GM18873 (cell line): ENCODE measurements at regions not wholly inside any gene's neighbourhood (a gene's known extent, or its start where the extent isn't known, plus 50 kb on each side); places are given as distances from the start of the nearest gene placed in this dataset.

ENCODE experiments used
- ATAC-seq: cut with Tn5 transposase; IDR thresholded peaks from one replicate; pipeline ENCODE4 v1.9.1; 2021; ENCODE audit warnings: mild to moderate bottlenecking, moderate library complexity, moderate number of reproducible peaks; ENCODE audit not compliant: unreplicated experiment, low FRiP score

DNA sequence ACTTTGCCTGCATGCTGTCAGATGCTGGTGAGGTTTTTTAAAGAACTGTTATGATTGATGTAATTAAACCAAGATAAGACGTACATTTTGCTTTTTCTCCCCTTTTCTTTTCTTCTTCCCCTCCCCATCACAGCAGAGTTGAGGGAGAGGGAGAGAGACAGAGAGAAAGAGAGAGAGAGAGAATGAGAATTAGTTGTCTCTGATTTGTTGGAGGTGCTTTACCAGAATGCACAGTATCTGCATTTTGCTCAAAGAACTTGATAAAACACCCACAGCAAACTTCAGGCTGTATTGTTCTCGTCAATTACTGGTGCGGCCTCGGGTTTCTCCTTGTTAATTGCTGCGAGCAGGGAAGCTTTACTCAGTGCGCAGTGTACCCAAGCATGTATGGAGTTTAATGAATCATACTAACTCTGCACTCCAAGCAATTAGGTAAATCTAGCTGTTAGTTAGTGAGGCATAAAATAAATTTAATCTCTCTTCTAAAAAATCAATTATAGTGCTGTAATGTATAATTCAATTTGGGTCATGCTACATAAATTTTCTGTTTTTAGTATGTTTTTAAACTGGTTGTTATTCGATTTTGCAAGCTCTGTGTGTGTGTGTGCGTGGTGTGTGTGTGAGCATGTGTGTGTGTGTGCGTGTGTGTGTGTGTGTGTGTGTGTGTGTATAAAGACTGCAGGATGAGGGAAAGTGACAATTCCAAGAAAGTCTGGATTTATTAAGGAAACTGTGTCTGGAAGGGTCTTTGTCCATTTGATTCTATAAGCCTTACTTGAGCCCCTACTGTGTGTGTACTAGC lies 273.4 kb downstream of the TLE3 start:
- no peak for ATAC-seq

DNA sequence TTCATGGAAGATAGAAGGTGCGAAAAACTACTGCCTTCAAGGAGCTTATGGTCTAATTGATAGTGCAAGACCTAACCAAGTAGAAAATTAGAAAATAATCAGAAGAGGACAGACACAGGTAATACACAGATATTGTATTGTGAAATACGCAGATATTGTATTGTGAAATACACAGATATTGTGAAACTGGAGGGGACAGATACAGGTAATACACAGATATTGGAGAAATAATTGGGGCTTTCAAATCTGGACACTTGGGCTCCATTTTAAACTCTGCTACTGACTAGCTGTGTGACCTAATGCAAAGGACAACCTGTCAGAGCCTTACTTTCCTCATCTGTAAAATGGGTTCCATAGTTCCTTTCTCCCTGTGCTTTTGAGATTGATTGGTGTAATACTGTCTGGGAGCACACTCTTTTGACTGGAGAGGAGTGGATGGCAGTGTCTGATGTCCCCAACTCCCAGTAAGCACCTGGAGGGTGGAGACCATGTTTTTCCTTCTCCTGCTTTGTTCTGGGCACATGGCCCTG lies 272.8 kb downstream of the TLE3 start:
- no peak for ATAC-seq

DNA sequence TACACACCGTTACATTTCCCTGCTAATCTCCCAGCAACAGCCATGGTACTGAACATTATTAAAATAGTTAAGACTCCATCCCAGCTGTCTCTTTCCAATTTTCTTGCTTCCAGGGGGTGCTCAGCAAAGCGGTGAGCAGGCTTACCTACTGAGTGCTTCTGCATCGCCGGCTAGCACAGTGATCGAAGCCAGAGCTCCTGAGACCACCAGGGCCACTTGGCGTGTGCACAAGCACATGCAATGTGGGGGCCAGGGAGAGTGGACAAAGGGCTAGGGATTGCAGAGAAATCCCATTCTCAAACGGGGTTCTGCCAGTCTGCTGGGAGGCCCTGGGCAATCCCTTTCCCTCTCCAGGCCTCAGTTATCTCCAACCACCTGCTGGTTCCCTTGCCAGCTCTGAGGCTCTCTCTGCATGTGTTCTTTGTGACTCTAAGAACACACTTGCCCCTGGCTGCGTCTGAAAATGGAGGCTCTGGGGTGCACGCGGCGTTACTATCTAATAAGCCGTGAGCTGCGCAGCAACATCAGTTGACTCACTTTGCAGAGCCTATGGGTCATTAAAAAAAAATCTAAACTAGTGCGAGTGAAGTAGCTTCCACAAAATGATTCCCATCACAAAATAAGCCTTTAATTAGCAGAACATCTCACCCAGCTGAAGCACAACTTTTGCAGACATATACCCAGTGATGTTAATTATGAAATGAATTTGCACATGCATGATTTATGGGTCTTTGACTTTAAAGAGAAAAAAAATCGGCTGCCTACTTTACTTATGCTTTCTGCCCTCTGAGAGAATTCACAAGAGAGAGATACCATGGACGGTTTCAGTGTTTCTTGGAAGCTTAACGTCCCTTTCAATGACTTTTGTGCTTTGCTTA lies 271.5 kb downstream of the TLE3 start:
- no peak for ATAC-seq

DNA sequence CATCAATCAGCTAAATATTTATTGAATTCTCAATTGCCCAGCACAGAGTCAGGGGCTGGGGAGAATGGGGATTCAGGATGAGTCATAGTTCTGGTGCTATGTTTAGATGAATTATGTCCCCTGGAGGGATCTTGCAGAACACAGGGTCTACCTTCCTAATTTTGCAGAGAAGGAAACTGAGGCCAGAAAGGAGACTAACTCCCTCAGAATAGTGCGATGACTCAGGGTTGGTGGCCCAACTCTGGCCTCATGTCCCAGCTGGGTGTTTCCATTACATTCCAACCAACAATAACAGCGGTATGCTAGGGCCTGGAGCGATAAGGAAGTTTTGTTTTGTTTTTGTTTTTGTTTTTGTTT lies 270.9 kb downstream of the TLE3 start:
- ATAC-seq: no peak

DNA sequence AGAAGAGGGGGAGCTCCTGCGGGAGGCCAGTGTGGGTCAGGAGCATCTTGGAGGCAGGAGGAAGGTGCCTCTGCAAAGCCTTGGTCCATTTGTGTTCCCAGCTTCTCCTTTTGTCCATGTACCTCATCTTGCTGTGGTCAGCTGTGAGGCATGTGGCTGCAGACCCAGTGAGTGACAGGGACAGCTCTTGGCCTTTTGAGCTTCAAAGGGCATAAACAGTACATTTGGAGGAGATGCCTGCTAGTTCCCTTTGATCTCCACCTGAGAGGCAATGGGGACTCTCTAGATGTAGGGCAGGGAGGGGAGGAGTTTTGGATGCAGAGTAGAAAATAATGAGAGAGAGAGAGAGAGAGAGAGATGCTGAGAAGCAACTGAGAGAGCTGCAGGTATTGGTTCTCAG lies 270.0 kb downstream of the TLE3 start:
- no peak for ATAC-seq

DNA sequence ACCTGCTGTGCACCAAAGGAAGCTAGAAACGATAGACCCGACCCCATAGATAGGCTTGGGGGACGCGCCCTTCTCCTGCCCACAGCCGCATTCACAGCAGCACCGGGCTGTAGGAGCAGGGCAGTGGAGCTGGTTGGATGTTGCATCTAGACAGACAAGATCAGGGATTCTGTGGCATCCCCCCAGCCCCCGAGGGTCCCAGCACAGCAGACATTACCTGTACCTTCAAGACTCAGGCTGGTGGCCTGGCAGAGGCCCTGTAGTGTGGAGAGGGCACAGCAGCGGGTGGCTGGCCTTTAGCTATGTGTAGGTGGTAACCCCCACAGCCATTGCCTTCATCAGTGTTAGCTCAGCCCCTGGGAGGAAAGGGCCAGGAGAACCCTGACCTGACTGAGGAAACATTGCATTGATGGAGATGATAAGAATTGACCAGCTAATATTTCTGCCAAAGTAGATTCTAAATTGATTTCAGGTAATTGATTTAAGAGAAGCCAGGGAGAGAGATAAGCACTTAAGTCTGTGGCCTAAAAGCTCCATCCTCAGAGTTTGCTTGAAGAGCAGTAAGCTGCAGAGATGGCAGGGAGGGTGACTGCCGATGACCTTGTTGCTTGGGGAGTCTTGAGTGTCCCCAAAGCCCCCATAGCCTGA lies 269.4 kb downstream of the TLE3 start:
- no peak for ATAC-seq

DNA sequence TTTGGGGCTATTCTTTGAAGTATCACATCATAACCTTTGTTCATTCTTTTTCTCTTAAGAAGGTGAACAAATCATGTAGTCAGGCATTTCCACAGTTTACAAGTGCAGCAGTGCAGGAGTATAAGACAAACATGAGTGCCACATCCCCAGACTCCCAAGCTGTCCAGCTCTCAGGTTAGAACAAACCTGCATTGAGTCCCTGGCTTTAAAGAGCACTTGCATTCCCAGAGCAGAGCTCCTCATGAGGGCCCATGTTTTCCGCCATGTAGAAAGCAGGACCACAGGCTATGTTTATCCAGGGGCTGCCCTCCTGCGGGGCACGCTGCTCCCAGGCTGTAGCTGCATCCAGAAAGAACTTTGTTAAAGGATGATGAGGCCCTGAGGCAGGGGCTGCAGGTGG lies 267.7 kb downstream of the TLE3 start:
- no peak for ATAC-seq

DNA sequence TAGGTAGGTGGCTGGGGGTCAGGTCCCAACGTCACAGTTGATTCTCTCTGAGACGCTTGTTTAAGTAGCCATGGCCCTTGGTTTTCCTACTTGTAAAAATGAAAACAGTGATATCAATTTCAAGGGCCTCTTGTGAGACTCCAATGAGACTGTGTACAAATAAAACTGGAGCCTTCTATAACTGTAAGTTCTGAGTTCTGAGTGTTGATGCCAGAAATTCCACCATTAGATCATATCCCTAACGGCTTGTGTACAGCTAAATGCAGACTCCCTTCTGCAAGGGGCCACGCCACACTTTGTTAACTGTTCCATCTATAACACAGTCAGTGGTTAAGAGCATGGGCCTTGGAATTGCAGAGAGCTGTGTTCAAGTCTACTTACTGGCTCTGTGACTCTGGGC lies 267.3 kb downstream of the TLE3 start:
- no peak for ATAC-seq

DNA sequence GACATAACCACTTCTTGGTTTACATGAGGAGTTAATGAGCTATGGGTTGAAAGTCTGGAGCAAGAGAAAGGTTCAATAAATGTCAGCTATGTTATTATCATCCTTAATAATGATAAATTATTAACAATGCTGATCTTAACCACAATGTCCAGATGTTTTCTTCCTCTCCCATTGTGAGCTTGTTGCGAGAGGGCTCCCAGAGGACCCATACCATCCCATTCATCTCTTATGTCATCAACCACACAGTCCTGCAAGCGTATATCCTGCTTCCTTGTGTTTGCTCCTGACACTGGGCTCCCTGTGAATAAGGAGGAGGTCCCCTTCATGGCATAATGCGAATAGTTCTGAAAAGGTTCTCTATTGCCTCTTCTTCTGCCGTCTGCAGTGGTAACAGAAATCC lies 266.8 kb downstream of the TLE3 start:
- no peak for ATAC-seq

DNA sequence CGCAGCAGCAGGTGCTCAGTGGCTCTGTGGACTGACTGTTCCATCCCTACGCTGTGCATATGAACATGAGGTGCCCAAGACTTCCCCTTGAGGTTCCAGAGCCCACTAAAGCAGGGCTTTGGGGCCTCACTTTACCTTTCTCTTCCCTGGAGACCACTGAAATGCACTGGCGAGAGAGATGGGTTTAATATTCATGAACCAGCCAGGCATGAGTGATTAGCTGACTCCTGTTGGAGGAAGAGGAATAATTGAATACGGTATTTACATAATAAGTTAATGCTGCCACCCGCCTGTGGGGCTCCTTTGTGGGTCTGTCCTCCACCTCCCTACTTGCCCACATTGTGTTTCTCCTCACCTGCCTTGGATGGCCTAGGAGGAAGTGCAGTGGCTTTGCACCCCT lies 263.4 kb downstream of the TLE3 start:
- no peak for ATAC-seq

DNA sequence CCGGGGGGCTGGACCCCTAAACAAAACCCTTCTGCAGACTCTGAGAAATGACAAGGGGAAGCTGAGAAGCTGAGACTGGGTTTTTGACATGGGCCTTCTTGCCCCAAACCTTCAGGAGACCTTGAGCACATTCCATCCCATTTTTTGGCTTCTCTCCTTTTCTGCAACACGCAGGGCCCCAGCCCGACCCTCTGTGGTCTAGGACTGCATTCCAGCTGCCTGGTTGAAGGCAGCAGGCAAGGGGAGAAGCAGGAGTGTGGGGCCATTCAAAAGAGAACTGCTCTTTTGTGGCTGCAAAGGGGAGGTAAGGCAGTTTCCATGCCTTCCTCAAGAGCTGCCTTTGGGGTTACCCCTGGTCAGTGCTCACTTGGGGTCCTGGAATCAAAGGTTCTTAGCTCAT lies 263.0 kb downstream of the TLE3 start:
- no peak for ATAC-seq

DNA sequence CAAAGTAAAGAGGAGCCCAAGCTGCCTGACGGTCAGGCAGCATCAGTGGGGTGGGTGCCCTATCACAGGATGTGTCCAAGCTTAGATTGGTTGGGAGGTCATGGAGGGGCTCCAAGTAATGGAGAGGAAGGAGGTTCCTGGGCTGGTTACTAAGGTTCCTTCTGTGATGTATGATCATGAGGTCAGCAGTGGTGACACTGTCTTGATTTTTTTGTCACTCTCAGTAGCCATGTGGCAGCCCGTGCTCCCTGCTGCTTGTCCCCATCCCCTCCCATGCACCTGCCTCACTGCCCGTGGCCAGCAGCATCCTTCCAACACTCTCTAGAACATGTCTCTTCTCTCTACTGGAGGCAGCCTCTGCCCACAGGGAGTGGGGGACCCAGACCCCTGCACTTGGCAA lies 261.7 kb downstream of the TLE3 start:
- no peak for ATAC-seq

DNA sequence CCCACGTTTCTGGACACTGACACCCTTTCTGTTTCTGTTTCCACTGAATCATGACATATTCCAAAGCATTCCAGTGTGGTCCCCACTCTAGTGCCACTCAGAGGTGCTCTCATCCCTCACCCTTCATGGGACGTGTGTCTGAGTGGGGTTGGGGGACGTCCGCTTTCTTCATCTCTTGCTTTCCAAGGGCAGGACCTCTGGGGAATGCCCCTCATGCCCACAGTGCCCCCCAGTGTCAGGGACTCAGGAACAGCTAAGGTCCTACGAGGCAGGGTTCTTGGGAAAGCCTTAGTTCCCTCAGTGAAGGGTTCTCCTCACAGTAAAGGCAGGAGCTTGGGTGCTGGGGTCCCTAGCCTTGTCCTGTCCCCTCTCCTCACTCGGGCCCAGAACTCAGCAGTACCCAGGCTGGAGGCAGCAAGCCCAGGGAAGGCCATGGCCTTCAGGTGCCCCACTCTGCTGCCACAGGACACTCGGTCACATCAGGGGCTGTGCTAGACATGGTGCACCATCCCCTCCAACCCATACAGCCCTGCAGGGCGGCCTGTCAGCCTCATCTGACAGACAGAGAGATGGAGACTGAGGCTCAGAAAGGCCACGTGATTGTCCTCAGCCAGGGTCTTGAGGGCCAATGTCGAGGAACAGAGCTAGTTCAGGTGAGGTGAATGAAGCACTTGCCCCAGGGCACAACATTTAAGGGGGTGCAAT lies 261.0 kb downstream of the TLE3 start:
- no peak for ATAC-seq

DNA sequence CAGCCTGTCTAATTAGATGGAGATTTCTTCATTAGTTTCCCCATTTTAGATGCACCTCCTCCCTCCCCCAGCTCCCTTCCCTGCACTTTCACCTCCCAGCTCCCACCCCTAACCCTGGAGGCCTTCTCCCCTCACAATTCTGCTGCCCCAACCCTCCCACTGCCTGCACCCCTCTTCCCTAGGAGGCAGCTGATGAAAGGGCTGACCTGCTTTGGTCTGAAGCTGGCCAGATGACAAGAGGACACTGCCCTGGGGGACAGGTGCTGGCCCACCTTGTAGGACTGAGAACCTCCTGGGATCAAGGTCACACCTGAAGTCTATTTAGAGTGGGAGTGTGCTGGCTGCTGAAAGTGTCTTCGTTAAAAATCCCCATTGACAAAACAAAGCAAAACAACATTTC lies 259.4 kb downstream of the TLE3 start:
- ATAC-seq: no peak

DNA sequence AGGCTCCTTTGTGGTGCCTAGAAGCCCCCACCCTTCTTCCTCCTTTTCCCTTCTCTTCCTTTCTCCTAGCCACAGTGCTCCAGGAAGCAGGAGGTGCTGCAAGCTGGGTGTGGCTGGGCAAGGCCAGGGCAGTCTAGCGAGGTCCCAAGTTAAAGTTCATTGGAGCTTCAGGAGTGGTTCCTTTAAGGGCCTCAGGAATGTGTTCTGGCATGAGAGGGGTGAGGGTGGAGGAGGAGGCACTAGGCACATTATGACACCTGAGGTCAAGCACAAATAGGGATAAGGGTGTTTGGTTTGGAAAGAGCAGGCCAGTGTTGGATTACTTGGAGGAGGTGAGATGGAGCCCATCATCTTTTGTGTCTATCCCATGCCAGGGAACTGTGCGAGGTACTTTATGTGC lies 258.7 kb downstream of the TLE3 start:
- no peak for ATAC-seq

DNA sequence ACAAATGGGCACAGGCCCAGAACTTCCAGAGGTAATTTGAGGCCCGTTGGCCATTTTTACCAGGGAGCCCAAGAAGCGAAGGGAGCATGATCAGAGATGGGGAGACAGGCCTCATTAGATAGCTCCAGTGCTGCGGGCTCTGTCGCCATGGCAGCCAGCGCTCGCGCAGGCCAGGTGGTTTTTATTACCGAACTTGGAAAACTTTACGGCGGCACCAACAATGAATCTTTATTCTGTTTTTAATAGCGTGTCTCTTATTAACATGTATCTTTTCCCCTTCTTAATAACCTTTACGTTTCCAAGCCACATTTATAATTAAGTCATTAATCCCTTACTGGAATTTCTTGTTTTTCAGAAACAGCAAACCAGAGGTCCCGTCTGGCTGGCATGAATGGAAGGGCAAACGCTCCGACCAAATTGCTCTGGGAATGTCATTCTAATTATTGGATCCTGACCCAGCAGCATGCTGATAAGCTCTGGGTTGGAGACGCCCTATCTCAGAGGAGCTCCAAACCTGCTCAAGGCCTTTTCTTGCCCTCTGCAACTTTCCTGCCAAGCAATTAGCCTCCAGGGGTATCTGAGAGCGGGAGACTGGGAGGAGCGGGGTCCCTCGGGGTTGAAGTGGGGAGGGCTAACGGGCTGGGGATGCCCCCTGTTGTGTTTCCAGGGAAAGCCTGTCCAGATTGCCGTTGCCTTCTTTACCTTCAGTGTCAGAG lies 256.4 kb downstream of the TLE3 start:
- no peak for ATAC-seq

DNA sequence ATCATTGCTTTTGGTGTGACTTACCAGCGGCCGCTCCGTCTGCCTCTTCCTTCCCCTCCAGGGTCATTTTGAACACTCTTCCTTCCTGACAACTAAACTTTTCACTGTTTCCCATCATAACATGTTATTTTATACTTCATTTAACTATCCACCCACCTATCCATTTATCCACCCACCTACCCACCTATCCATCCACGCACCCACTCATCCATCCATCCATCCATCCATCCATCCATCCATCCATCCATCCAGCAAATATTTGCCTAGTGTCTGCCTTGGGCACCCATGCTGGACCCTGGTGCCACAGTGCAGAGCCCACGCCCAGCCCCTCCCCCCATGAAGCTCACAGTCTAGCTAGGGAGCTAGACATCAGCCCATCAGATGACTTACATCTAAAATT lies 254.9 kb downstream of the TLE3 start:
- no peak for ATAC-seq

DNA sequence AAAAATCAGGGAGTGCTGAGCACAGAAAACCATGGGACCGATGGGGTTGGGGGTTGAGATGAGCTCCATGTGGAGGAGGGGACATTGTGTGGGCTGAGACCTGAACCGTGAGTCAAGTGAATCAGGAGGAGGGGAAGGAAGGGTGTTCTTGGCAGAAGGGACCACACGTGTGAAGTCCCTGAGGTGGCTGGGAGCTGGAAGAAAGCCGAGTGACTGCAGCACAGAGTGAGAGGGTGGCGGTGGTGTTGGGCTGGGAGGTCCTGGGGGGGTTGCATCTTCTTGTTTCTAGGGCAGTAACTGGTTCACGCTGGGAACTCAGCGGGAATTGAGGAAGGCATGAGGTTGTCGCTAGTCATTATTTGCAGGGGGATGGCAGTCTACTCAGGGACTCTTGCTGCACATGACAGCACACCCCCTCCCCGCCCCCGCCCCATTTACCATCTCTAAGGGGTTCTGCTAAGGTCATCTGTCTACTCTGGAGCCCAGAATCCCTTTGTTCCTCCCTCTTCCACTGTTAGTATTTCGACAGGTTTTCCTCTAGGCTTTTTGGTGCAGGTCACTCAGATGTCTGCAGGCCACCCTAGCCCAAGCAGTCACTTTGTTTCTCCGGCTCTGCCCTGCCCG lies 254.3 kb downstream of the TLE3 start:
- no peak for ATAC-seq

DNA sequence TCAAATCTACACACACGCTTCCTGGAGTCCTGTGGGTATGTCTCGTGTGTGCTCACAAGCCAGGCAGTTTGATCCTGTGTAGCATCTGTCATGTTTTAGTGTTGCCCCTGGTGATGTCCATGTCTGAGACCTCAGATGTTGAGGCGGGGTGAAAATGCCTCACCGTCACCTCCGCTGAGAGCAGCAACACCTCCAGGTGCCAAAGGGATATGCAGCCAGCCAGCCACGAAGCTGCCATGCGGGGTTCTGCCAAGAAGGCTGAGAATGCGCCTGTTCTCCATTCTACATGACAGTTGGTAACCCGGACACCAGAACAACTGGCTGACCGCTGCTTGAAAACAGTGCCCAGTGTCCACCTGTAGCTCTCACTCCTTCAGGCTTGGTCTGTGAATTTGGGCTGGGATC lies 253.8 kb downstream of the TLE3 start:
- no peak for ATAC-seq

DNA sequence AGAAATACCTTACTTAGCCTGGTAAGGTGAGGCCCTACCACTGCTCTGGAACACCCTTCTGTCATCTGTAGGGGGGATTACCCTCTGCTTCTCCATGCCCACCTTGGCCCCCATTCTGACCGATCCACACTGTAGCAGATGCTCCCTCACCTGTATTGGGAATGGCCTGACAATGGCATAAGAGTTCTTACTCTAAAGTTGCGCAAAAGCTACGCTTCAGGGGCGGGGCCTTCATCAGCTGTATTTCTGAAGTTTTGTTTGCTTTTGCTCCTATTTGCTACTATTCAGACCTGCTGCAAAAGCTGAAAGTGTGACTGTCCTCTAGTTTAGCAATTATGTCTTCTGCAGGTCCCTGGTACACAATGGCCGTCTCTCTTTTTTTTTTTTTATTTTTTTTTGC lies 252.6 kb downstream of the TLE3 start:
- no peak for ATAC-seq
